ENCODE measurements at regions not wholly inside any gene's neighbourhood (a gene's known extent, or its start where the extent isn't known, plus 50 kb on each side); places are given as distances from the start of the nearest gene placed in this dataset.

DNA sequence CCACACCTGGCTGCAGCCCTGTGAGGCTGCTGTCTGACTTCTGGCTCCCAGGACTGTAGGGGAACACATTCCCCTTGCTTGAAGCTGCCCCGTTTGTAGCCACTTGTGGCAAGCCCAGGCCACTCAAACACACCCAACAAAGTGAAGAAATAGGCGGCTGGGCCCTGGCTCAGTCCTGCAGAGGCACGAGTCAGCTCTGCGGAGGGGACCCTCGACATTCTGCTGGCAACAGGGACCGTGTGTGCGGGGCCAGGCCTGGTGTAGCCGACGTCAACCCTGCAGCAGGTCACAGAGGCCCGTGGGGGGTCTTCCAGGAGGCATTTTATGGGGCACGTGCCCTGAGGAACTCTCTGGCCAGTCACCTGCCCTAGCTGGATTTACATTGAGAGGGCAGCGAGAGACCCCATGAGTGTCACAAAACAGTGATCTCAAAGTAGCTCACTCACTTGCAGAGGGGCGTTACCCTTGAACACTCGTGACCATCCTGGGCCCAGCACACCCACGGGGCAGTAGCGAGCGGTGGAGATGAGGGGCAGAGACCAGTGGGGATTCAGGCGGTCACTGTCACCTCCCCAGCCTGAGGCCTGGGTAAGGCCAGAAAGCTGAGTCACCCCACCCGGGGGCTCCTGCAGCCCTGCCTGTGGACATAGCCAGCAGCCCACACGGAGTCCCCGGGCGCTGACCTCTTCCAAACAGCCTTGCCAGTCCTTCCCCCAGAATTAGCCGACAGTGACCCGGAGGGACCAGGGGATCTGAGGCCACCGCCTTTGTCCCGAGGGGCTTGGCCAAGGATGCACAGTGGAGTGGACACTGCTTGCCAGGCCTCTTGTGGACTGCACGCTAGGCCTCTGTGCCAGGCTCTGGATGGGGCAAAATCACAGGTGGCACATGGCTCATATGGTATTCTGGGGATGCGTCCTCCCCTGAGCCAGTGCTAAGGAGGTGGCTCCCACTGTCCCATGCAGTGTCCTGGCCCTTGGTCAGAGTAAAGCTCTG is 139.5 kb downstream of the CTTN start:
- no peak for DNase-seq

DNA sequence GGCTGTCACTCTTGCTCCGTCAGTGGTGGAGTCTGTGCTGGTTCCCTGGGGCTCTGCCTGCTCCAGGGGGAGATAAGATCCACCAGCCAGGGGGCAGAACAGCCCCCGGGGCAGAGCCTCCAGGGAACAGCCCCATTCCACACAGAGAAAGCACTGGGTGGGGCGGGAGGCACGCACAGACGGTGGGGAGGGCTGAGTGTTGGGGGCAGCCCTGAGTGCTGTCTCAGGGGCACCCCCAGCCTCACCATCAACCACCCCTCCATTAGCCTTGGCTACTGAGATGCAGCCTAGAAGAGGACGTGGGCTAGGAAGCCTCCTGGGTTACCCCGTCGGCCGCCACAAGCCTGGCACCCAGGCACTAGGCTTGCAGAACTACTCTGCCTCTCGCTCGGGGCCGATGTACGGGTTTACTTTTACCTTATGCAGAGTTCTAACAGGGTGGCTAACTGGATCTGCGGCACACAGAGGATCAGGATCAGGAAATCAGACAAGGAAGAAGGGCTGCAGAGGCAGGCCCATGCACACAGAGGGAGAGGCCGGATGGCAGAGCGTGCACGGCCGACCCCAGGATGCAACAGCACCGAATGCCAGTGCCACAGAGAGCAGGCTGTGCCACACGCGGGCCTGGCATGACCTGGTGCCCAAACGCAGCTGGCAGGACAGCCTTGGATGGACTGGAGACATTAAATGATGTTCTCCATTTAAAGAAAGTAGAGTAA is 140.5 kb downstream of the CTTN start:
- no peak for DNase-seq

DNA sequence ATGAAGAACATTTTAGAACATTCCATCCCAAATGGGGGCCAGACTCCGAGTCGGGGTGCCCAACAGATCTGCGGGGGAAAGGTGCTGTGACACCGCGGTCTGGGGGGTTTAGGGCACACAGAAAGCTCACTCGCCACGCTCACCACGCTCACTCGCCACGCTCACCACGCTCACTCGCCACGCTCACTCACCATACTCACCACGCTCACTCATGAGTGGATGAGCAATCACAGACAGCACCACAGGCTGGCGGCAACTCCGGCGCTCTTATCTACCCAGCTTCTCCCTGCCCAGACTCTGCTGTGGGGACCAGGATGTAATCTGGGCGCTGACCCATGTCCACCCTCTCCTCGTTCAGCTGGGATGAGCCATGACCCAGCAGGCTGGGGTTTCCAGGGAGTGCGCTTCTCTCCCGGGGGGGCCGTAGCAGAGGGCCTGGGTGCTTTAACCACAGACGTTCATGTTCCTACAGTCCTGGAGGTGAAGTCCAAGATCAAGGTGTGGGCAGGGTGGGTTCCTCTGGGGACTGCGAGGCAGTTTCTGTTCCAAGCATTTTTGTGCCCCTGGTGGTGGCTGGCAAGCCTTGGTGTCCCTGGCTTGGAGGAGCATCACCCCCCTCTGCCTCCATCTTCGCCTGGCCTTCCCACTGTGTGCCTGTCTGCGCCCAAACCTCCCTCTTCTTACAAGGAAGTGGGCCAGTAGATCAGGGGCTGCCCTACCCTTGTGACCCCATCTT is 141.2 kb downstream of the CTTN start:
- DNase-seq: no peak

DNA sequence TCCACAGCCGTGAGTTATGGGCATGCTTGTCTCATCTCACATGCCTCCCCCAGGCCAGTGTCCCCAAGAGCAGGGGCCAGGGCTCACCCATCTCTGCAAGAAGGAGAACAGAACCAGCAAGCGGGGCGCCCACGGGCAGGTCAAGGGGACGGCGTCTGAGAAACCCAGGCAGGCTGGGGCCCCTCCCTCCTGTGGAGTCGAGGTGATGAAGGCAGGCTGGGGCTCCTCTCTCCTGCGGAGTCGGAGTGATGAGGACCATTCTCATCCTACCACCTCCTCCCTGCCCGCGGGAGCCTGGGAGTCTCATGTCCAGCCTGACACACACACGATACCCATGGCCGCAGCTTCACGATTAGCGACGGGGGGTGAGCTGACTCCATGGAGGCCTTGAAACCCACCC is 141.9 kb downstream of the CTTN start:
- no peak for DNase-seq

DNA sequence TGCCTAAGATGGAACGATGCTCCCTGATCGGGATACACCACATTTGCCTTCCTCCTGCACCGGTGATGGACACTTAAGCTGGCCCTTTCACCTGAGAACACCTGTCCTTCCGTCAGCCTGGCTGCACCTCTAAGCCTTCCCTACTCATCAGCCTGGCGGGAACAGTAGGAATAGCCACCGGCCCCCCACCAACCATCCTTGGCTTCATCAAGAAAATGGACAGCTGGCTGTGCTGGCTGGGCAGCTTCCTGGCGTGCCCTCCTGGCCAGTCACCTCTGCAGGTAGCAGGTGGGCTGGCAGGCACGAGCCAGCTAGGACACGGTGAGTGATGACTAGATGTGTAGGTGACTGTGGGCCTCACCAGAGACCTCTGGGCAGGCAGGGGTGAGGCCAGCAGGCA is 142.8 kb downstream of the CTTN start:
- DNase-seq: no peak

DNA sequence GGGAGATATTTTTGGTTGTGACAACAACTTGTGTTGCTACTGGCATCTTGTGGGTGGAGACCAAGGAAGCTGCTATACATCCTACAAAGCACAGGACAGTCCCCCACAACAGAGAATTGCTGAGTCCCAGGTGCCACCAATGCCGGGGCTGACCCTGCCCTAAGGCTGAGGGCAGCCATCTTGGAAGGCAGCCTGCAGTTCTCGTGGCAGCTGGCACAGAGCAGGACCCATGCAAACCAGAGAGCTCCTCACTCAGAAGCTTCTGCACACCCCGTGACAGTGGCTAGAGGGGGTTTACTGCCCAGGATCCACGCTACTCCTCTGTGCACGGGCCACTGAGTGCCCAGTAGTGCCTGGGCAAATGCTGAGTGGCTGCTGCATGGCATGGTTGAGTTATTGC is 143.4 kb downstream of the CTTN start:
- no peak for DNase-seq

DNA sequence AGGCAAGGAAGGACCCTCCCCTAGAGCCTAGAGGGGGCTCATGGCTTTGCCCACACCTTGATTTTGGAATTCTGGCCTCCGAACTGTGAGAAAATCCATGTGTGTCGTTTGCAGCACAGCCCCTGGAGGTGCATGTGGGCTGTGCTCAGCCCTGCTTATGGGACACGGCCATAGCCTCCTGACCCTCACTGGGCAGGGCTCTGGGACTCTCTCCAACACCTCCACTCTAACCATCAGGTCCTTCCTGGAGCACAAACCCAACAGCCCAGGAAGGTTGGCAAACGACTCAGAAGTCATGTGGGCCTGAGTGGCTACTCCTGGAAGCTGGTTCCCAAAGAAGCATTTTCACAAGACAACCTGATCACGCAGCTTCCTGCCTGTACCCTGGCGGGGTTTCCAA is 144.1 kb downstream of the CTTN start:
- DNase-seq: no peak

DNA sequence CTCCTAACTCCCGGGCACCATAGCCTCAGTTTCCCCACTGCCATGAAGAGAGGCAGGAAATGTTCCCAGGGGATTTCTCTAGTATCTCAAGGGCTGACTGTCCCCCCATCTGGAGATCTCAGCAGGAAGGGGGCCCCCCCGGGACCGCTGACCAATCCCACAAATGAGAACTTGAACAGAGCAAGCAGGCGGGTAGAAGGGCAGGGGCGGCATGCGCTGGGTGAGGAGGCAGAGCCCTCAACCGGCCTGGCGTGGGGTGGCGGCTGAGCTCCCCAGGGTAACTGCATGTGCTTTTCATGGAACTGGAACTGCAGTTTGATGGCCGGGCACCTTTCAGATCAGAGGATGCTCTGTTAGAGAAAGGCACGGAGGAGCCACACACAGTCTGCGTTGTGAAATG is 144.5 kb downstream of the CTTN start:
- no peak for DNase-seq

DNA sequence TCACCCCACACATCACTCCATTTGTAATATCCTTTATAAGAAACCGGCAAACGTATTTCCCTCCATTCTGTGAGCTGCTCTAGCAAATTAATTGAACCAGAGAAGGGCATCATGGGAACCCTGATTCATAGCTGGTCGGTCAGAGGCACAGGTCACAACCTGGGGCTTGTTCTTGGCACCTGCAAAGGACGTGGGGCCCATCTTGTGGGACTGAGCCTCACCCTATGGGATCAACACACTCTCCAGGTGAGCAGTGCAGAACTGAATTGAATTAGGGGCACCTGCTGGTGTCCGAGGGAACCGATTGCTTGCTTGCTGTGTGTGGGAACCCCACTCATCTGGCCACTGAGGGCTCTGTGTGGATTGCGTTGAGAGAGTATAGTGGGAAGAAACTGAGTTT is 145.3 kb downstream of the CTTN start:
- no peak for DNase-seq

DNA sequence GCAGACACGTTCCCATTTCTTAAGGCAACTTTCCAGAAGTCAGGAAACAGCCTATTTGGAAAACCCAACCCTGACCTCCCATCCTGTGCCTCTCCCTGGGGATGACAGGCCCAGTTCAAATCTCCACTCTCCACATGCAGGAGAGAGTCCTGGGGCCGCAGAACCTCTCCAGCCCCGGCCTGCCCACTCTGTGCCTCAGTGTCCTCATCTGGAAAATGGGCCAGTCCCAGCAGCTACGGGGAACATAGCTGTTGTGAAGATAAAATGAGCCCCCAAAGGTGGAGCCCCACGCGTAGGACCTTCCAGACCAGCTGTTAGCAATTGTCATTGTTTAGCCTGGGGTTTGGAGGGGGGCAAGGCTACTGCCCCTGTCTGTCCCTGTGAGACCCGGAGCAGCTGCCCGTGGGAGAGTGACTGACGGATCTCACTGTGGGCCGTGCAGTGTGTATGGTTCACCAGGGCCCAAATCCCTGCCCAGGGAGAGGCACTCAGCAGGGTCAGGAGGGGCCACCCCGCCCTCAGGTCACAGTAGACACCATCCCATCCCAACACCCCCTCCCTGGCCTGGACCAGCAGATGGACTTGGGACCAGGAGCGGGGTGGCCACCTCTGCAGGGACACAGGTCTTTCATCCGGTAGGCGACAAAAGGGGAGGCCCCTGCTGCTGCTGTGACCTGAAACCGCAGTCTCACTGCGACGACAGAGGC is 145.9 kb downstream of the CTTN start:
- no peak for DNase-seq

DNA sequence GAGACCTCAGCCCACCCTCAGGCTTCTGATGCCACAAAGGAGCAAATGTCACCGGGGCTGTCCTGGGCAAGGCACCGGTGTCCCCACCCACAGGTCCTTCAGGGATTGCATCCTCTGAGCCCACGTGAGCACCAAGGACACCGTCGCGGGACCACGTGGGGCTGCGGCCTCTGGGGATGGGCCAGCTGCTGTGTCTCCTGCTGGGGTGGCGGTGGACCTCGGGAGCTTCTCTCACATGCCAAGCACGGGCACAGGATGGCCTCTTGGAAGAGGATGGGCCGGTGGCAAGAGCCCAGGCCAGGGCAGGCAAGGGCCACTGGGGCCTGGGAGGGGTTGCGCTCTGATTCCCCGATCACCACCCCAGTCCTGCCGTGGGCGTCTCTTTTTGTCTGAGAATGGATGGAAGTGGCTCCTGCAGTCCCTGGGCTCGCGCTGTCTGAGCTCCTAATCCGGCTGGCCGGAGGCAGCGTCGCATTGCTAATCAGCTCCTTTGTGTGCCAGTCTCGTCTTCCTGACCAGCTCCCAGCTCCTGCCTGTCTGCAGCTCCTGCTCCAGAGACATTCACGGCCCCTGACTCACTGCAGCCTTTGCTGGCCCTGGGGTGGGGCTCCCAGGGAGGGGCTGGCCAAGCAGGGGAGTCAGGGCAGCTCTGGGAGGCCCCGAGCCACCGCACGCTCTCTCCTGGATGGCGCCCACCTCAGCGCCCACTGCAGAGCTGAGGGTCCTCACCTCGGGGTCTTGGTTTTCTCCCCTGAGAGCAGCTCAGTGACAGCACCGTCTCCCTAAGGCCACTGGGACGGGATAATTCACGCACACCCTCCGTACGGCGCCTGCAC is 146.7 kb downstream of the CTTN start:
- no peak for DNase-seq

DNA sequence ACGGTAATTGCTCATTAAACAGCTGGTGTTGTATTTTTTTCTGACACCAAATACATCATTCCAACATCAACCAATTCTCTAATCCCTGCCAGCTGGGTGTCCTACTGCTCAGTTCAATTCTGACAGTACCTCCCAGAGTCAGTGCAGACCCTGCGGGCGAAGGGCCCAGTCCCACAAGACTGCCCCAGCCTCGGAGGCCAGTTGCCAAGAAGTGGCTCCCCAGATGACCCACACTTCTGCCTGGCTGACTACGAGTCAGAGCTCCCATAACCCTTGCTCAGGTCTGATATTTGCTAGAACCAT is 147.2 kb downstream of the CTTN start:
- DNase-seq: no peak

DNA sequence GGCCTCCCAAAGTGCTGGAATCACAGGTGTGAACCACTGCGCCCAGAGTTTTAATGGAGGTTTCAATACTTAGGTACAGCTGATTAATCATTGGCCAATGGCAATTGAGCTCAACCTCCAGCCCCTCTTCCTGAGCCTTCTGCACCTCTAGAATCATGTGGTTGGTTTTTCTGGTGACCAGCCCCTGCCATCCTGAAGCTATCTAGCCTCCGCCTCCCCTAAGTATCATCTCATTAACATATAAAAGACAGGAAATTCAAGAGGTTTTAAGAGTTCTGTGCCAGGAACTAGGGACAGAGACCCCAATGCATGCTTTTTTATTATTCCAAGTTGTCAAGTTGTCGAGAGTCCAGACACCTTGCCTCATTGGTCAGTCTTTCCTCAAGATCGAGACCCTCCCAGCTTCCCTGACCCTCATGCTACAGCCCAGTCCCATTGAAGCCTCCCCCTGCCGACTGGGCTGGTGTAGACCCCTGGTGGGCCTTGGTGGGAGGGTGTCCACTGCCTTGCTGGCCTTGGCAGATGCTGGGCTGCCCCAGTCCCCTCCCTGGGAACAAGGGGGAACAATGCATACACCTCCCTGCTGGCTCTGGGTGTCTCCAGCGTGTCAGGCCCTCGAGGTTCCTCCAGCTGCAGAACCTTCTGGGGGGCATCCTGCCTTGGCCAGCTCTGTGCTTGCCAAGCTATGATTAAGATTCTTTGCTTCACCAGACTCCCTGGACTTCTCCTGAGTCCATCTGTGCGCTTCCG is 148.0 kb downstream of the CTTN start:
- DNase-seq: no peak

DNA sequence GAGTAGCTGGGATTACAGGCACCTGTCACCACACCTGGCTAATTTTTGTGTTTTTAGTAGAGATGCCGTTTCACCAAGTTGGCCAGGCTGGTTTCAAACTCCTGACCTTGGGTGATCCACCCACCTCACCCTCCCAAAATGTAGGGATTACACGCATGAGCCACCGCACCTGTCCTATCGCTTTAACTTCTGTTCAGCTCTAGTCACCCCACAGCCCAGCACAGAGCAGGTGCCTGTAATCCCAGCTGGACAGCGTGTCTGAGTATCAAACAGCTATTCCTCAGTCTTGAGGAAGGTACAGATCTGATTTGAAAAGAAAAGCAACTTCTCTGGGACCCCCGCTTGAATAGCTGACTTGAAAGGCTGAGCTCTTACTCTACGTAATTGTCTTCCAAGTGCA is 149.1 kb downstream of the CTTN start:
- DNase-seq: no peak

DNA sequence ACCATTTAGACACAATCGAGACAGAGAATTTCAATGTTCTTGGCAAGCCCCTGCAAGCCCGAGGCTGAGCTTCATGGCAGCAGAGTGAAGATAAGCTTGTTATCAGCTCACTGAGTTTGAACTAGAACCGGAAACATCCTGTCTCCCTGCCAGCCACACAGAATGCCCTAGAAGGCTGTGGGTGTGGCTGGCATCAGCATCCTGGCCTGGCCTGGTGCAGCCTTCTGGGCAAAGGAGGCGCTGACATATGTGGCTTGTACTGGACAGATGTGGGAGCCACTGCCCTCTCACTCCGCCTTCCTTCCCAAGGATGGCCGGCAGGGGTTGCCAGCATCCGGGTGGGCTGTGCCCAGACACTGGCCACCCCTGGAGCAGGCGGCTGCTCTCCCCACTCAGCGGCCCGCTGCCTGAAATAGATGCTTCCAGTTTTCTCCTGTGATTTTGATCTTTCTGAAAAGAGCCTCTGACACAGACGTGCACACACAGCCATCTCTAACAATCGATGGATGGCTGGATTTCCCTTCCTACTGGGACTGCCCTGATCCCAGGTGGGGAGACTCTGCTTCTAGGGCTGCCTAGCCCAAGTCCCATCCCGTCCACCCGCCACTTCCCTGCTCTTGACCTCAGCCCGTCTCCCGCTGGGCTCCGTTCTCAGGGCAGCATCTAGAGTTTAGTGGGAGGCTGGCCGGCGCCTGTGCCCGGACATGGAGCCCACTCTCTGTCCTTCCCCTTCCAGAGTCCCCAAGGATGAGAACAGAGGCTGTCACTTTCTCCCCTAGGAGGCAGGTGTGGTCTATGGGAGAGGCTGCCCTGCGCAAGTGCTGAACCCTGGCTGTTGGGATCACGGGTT is 149.7 kb downstream of the CTTN start:
- DNase-seq: peak; percentile 67

DNA sequence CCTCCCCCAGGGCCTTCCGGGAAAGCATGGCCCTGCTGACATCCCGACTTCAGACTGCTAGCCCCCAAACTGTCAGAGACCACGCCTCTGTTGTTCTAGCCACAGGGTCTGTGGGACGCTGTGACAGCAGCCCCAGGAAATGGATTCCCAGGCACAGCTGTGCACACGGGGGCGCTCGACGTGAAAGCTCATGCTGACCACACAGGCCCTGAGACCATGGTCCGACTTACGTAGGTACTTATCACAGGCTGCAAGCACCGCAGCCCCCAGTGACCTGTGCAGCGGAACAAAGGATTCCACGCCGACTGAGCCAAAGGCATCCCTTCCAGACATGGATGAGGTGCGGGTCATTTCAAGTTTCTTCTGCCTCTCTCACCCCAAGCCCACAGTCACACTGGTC is 150.6 kb downstream of the CTTN start:
- no peak for DNase-seq

DNA sequence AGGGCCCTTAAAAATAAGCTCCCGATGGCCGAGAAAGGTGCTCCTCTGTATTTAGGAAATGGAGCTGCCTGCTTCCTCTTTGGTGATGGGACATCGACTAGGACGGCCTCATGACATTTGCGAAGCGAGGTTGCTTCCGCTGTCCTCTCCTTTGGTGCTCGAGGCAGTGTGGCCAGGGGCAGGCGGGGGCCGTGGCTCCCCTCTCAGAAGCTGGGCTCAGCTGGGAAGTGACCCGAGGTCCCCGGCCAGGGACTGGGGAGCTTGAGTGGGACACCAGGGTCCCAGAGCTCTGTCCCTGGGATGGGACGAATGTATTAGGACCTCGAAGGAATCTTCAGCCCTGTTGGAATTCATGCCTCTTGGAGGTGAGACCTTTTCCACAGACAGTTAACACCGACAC is 151.1 kb downstream of the CTTN start:
- DNase-seq: no peak

DNA sequence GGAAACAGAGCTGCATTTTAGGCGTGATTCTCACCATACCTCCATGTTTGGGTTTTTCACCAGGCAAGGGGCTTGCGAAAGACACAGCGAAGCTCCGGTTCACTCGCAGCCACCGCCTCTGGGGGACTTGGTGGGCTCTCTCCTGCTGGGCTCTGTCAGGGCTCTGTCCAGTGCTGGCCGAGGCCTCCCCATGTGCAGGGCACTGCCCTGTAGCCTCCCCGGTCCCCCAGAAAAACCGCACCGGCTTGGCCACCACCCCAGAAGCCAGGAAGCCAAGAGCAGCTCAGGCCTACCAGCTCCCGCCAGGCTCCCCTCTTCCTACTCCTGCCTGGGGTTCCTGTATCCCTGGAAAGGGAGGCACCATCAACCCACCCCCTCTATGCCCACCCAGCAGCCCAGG is 151.5 kb downstream of the CTTN start:
- DNase-seq: no peak

DNA sequence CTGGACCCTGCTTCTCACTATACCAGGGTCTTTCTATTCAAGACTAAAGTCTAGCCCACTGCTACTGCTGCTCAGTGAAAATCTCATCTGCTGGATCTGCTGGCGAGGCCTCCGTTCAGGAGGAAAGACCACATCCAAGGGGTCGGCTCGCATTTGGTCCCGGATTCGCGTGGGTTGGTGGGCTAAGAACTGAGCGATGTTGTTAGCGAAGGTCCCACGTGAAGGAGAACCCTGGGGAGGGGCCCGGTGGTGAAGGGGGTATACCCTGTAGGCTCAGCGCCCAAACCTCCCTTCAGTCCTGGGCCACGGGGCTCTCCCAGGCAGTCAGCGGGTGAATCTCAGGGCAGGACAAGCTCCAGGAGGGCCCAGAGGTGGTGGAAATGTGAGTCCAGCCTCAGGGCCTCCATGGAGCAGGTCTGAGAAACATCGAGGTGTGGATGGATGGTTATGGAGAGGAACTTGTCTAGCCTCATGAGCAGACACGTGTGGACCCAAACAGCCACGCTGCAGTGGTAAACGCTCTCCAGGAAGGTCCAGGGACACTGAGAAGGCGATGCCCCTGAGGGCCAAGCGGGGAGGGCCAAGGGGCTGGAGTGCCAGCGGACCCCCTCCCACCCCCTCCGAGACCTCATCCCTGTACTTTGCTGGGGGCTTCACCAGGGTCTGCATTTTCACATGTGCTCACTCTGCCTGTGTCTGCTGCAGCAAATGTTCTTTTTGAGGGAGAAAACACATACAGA is 152.3 kb downstream of the CTTN start:
- DNase-seq: no peak
